HCT116 (cell line): ENCODE measurements at regions not wholly inside any gene's neighbourhood (a gene's known extent, or its start where the extent isn't known, plus 50 kb on each side); places are given as distances from the start of the nearest gene placed in this dataset.

Experiments used
- CEBPB ChIP-seq: IDR thresholded peaks from 2 replicates; pipeline ENCODE4 v1.6.1; 2012; ENCODE audit warnings: low read depth
- ELF1 ChIP-seq: IDR thresholded peaks from 2 replicates; pipeline ENCODE4 v1.6.1; 2012; ENCODE audit warnings: low read depth, borderline replicate concordance
- EZH2 ChIP-seq: fragments of 200-600 bp; sonication (generic); IDR thresholded peaks from 2 replicates; pipeline ENCODE4 v1.6.1; 2017; ENCODE audit warnings: antibody characterized with exemption, mixed run types
- EZH2phosphoT487 ChIP-seq: fragments of 200-600 bp; IDR thresholded peaks from 2 replicates; pipeline ENCODE4 v1.6.1; 2018; ENCODE audit warnings: antibody characterized with exemption, borderline replicate concordance
- POLR2A ChIP-seq: IDR thresholded peaks from 2 replicates; pipeline ENCODE4 v1.7.0; 2011; ENCODE audit warnings: borderline replicate concordance; ENCODE audit not compliant: insufficient read depth, insufficient read length; ENCODE audit errors: extremely low read depth
- POLR2AphosphoS5 ChIP-seq: IDR thresholded peaks from 2 replicates; pipeline ENCODE4 v1.6.1; 2011; ENCODE audit warnings: mild to moderate bottlenecking, low read depth, low read length, moderate library complexity
- RAD21 ChIP-seq: IDR thresholded peaks from 2 replicates; pipeline ENCODE4 v1.6.1; 2012; ENCODE audit warnings: low read depth, mild to moderate bottlenecking
- SIN3A ChIP-seq: IDR thresholded peaks from 2 replicates; pipeline ENCODE4 v1.6.1; 2012; ENCODE audit warnings: low read depth
- ZNF274 ChIP-seq: fragments of 200-500 bp; sonication (Bioruptor generic); IDR thresholded peaks from 2 replicates; pipeline ENCODE4 v1.6.1; 2014; ENCODE audit warnings: mild to moderate bottlenecking, low read depth, low read length, inconsistent platforms
- TF ChIP-seq, protein P1 (sequence below): IDR thresholded peaks from 2 replicates; pipeline ENCODE4 v1.6.1; 2012; ENCODE audit warnings: low read depth
- TF ChIP-seq, protein P2 (sequence below), 3 experiments: fragments of 200-600 bp in 1 of 3; sonication (generic) in 1 of 3; IDR thresholded peaks in 2 of 3; conservative IDR thresholded peaks in 1 of 3; 2 replicates each; pipeline ENCODE4 v1.5.1; 2012 to 2017; ENCODE audit warnings: low read depth in 2 of 3, low read length in 2 of 3, antibody characterized with exemption in 1 of 3, borderline replicate concordance in 1 of 3, control low read depth in 1 of 3, mild to moderate bottlenecking in 1 of 3, mixed read lengths in 1 of 3, mixed run types in 1 of 3, moderate library complexity in 1 of 3; ENCODE audit not compliant: insufficient read depth in 1 of 3
- TF ChIP-seq, protein P3 (sequence below): IDR thresholded peaks from 2 replicates; pipeline ENCODE4 v1.6.1; 2012
- TF ChIP-seq, protein P4 (sequence below): IDR thresholded peaks from 2 replicates; pipeline ENCODE4 v1.6.1; 2011; ENCODE audit warnings: mild to moderate bottlenecking, low read length, moderate library complexity; ENCODE audit not compliant: insufficient replicate concordance; ENCODE audit errors: extremely low read depth

DNA sequence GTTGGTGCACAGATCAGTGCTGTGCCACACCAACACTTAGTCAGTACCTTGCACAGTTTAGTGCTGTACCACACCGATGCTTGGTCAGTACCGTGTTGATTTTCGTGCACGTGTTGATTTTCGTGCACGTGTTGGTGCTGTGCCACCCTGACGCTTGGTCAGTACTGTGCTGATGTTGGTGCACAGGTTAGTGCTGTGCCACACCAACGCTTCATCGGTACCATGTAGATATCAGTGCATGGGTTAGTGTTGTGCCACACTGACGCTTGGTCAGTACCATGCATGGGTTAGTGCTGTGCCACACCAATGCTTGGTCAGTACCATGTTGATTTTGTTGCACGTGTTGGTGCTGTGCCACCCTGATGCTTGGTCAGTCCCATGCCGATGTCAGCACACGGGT lies 103.5 kb downstream of the NPIPB11 start:
- TF ChIP-seq ZNF274: no peak
- no peak for TF ChIP-seq EZH2phosphoT487
- no peak for TF ChIP-seq POLR2A
- TF ChIP-seq, protein P1, sequence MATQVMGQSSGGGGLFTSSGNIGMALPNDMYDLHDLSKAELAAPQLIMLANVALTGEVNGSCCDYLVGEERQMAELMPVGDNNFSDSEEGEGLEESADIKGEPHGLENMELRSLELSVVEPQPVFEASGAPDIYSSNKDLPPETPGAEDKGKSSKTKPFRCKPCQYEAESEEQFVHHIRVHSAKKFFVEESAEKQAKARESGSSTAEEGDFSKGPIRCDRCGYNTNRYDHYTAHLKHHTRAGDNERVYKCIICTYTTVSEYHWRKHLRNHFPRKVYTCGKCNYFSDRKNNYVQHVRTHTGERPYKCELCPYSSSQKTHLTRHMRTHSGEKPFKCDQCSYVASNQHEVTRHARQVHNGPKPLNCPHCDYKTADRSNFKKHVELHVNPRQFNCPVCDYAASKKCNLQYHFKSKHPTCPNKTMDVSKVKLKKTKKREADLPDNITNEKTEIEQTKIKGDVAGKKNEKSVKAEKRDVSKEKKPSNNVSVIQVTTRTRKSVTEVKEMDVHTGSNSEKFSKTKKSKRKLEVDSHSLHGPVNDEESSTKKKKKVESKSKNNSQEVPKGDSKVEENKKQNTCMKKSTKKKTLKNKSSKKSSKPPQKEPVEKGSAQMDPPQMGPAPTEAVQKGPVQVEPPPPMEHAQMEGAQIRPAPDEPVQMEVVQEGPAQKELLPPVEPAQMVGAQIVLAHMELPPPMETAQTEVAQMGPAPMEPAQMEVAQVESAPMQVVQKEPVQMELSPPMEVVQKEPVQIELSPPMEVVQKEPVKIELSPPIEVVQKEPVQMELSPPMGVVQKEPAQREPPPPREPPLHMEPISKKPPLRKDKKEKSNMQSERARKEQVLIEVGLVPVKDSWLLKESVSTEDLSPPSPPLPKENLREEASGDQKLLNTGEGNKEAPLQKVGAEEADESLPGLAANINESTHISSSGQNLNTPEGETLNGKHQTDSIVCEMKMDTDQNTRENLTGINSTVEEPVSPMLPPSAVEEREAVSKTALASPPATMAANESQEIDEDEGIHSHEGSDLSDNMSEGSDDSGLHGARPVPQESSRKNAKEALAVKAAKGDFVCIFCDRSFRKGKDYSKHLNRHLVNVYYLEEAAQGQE: no peak
- TF ChIP-seq, protein P2, sequence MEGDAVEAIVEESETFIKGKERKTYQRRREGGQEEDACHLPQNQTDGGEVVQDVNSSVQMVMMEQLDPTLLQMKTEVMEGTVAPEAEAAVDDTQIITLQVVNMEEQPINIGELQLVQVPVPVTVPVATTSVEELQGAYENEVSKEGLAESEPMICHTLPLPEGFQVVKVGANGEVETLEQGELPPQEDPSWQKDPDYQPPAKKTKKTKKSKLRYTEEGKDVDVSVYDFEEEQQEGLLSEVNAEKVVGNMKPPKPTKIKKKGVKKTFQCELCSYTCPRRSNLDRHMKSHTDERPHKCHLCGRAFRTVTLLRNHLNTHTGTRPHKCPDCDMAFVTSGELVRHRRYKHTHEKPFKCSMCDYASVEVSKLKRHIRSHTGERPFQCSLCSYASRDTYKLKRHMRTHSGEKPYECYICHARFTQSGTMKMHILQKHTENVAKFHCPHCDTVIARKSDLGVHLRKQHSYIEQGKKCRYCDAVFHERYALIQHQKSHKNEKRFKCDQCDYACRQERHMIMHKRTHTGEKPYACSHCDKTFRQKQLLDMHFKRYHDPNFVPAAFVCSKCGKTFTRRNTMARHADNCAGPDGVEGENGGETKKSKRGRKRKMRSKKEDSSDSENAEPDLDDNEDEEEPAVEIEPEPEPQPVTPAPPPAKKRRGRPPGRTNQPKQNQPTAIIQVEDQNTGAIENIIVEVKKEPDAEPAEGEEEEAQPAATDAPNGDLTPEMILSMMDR (IDR thresholded peaks at IDR 0.05 in 2 of 3, conservative IDR thresholded peaks at IDR 0.05 in 1 of 3; ENCODE audit: borderline replicate concordance in 1 of 3, insufficient read depth in 1 of 3, low read depth in 2 of 3, low read length in 2 of 3): no peak
- TF ChIP-seq EZH2: no peak
- TF ChIP-seq RAD21: no peak
- TF ChIP-seq POLR2AphosphoS5: no peak
- TF ChIP-seq CEBPB: no peak
- TF ChIP-seq SIN3A: no peak
- TF ChIP-seq, protein P3, sequence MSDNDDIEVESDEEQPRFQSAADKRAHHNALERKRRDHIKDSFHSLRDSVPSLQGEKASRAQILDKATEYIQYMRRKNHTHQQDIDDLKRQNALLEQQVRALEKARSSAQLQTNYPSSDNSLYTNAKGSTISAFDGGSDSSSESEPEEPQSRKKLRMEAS: no peak
- no peak for TF ChIP-seq ELF1
- TF ChIP-seq, protein P4, sequence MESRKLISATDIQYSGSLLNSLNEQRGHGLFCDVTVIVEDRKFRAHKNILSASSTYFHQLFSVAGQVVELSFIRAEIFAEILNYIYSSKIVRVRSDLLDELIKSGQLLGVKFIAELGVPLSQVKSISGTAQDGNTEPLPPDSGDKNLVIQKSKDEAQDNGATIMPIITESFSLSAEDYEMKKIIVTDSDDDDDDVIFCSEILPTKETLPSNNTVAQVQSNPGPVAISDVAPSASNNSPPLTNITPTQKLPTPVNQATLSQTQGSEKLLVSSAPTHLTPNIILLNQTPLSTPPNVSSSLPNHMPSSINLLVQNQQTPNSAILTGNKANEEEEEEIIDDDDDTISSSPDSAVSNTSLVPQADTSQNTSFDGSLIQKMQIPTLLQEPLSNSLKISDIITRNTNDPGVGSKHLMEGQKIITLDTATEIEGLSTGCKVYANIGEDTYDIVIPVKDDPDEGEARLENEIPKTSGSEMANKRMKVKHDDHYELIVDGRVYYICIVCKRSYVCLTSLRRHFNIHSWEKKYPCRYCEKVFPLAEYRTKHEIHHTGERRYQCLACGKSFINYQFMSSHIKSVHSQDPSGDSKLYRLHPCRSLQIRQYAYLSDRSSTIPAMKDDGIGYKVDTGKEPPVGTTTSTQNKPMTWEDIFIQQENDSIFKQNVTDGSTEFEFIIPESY: no peak
